IMR-90 (cell line): ENCODE measurements at regions not wholly inside any gene's neighbourhood (a gene's known extent, or its start where the extent isn't known, plus 50 kb on each side); places are given as distances from the start of the nearest gene placed in this dataset.

Experiments used
- ATAC-seq: fragments of 200-7000 bp; cut with Tn5 transposase; 2 replicates; pipeline ENCODE4 v1.9.1; 2020; ENCODE audit warnings: low read depth, mild to moderate bottlenecking, moderate library complexity
- BruUV-seq: library from RNA; stranded (reverse); fragments of 400-500 nt; replicated peaks from 2 replicates; lab custom pipeline; 2021; lab: Mats Ljungman, UMichigan
- CTCF ChIA-PET: fragments of 300-600 bp; formaldehyde crosslinking; extraction: SDS; loops from one replicate; lab custom pipeline; 2021; ENCODE audit warnings: antibody characterized with exemption; lab: Yijun Ruan, JAX
- POLR2A ChIA-PET: fragments of 300-600 bp; sonication (Branson Sonifier 250); formaldehyde crosslinking; loops from one replicate; lab custom pipeline; 2022; ENCODE audit warnings: antibody characterized with exemption; ENCODE audit not compliant: unreplicated experiment; lab: Charles Lee
- DNase-seq: peaks from one replicate; pipeline ENCODE4 v3.0.0; 2013
- H2AFZ ChIP-seq: replicated peaks from 2 replicates; pipeline ENCODE3; 2013; ENCODE audit warnings: low read length, mild to moderate bottlenecking; ENCODE audit not compliant: poor library complexity
- H2AK5ac ChIP-seq: 2 replicates; pipeline ENCODE4 v1.6.1; 2013; ENCODE audit warnings: low read depth, low read length, inconsistent platforms
- H2AK9ac ChIP-seq: replicated peaks from 2 replicates; pipeline ENCODE3; 2013; ENCODE audit warnings: mild to moderate bottlenecking, low read depth, low read length, moderate library complexity; ENCODE audit not compliant: poor library complexity
- H2BK120ac ChIP-seq: 2 replicates; pipeline ENCODE4 v1.6.1; 2013; ENCODE audit warnings: low read depth, low read length, inconsistent platforms
- H2BK15ac ChIP-seq: 3 replicates; pipeline ENCODE4 v1.6.1; 2013; ENCODE audit warnings: low read depth, low read length, inconsistent platforms
- H2BK20ac ChIP-seq: 2 replicates; pipeline ENCODE4 v1.6.1; 2013; ENCODE audit warnings: low read depth, mild to moderate bottlenecking, inconsistent platforms, low read length, moderate library complexity
- H2BK5ac ChIP-seq: 2 replicates; pipeline ENCODE4 v1.6.1; 2013; ENCODE audit warnings: mild to moderate bottlenecking, low read depth, low read length, inconsistent platforms; ENCODE audit not compliant: poor library complexity, severe bottlenecking
- H3K14ac ChIP-seq: replicated peaks from 2 replicates; pipeline ENCODE4 v1.6.1; 2013; ENCODE audit warnings: low read depth, low read length, inconsistent platforms
- H3K18ac ChIP-seq: 2 replicates; pipeline ENCODE4 v1.6.1; 2013; ENCODE audit warnings: low read depth, low read length, control low read depth
- H3K23ac ChIP-seq: 2 replicates; pipeline ENCODE4 v1.6.1; 2013; ENCODE audit warnings: low read depth, low read length, inconsistent platforms
- H3K27ac ChIP-seq: 2 replicates; pipeline ENCODE4 v1.5.1; 2013; ENCODE audit warnings: mild to moderate bottlenecking, control low read depth, low read length; ENCODE audit not compliant: insufficient read depth
- H3K27me3 ChIP-seq: 2 replicates; pipeline ENCODE4 v1.6.1; 2013; ENCODE audit warnings: low read length; ENCODE audit not compliant: control insufficient read depth, insufficient read depth
- H3K36me3 ChIP-seq: 2 replicates; pipeline ENCODE4 v1.6.1; 2013; ENCODE audit warnings: low read length, mixed read lengths; ENCODE audit not compliant: control insufficient read depth, insufficient read depth
- H3K4ac ChIP-seq: 2 replicates; pipeline ENCODE4 v1.6.1; 2013; ENCODE audit warnings: low read depth, low read length, inconsistent platforms
- H3K4me1 ChIP-seq: 2 replicates; pipeline ENCODE4 v1.6.1; 2013; ENCODE audit warnings: low read length, mixed read lengths; ENCODE audit not compliant: control insufficient read depth, insufficient read depth
- H3K4me2 ChIP-seq: 2 replicates; pipeline ENCODE4 v1.6.1; 2013; ENCODE audit warnings: low read depth, mild to moderate bottlenecking, control low read depth, low read length, moderate library complexity
- H3K4me3 ChIP-seq: 2 replicates; pipeline ENCODE4 v1.5.1; 2013; ENCODE audit warnings: low read depth, mild to moderate bottlenecking, control low read depth, low read length, moderate library complexity; ENCODE audit not compliant: insufficient read depth
- H3K56ac ChIP-seq: 2 replicates; pipeline ENCODE4 v1.6.1; 2013; ENCODE audit warnings: low read length, inconsistent platforms; ENCODE audit not compliant: insufficient read depth; ENCODE audit errors: extremely low read depth
- H3K79me1 ChIP-seq, 2 experiments: 2 replicates each; pipeline ENCODE4 v1.6.1; 2013; ENCODE audit warnings: low read length in 2 of 2, inconsistent platforms in 1 of 2, low read depth in 1 of 2
- H3K9ac ChIP-seq: 2 replicates; pipeline ENCODE4 v1.6.1; 2013; ENCODE audit warnings: low read depth, low read length, control low read depth
- H3K9me1 ChIP-seq: 2 replicates; pipeline ENCODE4 v1.6.1; 2013; ENCODE audit warnings: low read length, inconsistent platforms; ENCODE audit not compliant: insufficient read depth
- H3K9me3 ChIP-seq: 2 replicates; pipeline ENCODE4 v1.6.1; 2013; ENCODE audit warnings: low read length; ENCODE audit not compliant: control insufficient read depth, insufficient read depth
- H4K20me1 ChIP-seq: 2 replicates; pipeline ENCODE4 v1.6.1; 2013; ENCODE audit warnings: low read length, inconsistent platforms; ENCODE audit not compliant: insufficient read depth
- H4K5ac ChIP-seq: 2 replicates; pipeline ENCODE4 v1.6.1; 2013; ENCODE audit warnings: mild to moderate bottlenecking, low read depth, low read length, control low read depth
- H4K8ac ChIP-seq, 2 experiments: 2 replicates each; pipeline ENCODE4 v1.6.1; 2013; ENCODE audit warnings: low read depth in 2 of 2, low read length in 2 of 2, control low read depth in 1 of 2, inconsistent platforms in 1 of 2
- H4K91ac ChIP-seq: 2 replicates; pipeline ENCODE4 v1.6.1; 2013; ENCODE audit warnings: low read depth, low read length, inconsistent platforms; ENCODE audit not compliant: insufficient read depth
- CEBPB ChIP-seq: IDR thresholded peaks from 2 replicates; pipeline ENCODE4 v1.6.1; 2012; ENCODE audit warnings: low read depth, low read length, improper control_type of control experiment
- RAD21 ChIP-seq: IDR thresholded peaks from 2 replicates; pipeline ENCODE4 v1.6.1; 2012; ENCODE audit warnings: low read length, improper control_type of control experiment
- RCOR1 ChIP-seq: IDR thresholded peaks from 2 replicates; pipeline ENCODE4 v1.6.1; 2012; ENCODE audit warnings: mild to moderate bottlenecking, low read length, improper control_type of control experiment; ENCODE audit not compliant: insufficient replicate concordance
- WGBS, 2 experiments: methylation state at CpG; one replicate each; pipeline versions ENCODE4 v1.1.5 to v1.1.7; 2013; ENCODE audit warnings: missing lambda C conversion rate in 2 of 2; ENCODE audit not compliant: insufficient read length in 1 of 2; ENCODE audit errors: extremely low coverage in 2 of 2; 5-methylcytosine and 5-hydroxymethylcytosine counted together
- dilution Hi-C: fragments of 300-500 bp; cut with HindIII; formaldehyde crosslinking; loops from one replicate; pipeline ENCODE4 v1.14.3; 2018; ENCODE audit warnings: low sequenced_read_pairs; ENCODE audit not compliant: unreplicated experiment
- in situ Hi-C: fragments of 300-500 bp; cut with MboI; formaldehyde crosslinking; loops from 3 replicates; pipeline ENCODE4 v1.14.3; 2019; ENCODE audit warnings: low sequenced_read_pairs, inconsistent platforms, mixed read lengths
- intact Hi-C: fragments of 100-400 bp; cut with micrococcal nuclease; formaldehyde crosslinking; loops from 2 replicates; pipeline ENCODE4 v1.10.0; 2022

GRCh38 chr5:6315580-6315979 lies 62.8 kb downstream of the MED10 start:
- Histone ChIP-seq H3K4ac (no peak overlapping the region), H2BK5ac (no peak overlapping the region), H3K27me3 (no peaks in the 10 kb centered on the region), H2BK120ac (no peak overlapping the region), H3K14ac (no peak overlapping the region), H3K4me2 (no peak overlapping the region), H3K4me3 (no peak overlapping the region), H2AFZ (peak overlapping the region; percentile 33), H3K9ac (no peak overlapping the region), H3K9me1 (no peaks in the 10 kb centered on the region), H4K5ac (no peak overlapping the region), H3K9me3 (peaks cover 9% of the 10 kb centered on the region), H3K23ac (no peak overlapping the region), H3K18ac (no peak overlapping the region), H4K8ac (no peak overlapping the region), H2AK5ac (no peak overlapping the region), H4K20me1 (no peaks in the 10 kb centered on the region), H2AK9ac (no peak overlapping the region), H4K91ac (no peak overlapping the region), H3K4me1 (no peaks in the 10 kb centered on the region), H3K56ac (no peak overlapping the region), H3K36me3 (no peaks in the 10 kb centered on the region), H3K79me1 (no peaks in the 10 kb centered on the region), H2BK20ac (no peak overlapping the region), H2BK15ac (no peak overlapping the region), H3K27ac (no peak overlapping the region)
- in situ Hi-C loops (no loop called here), dilution Hi-C loops (no loop called here), intact Hi-C loops (no loop called here)
- ATAC-seq = no peak
- POLR2A ChIA-PET = no interaction called here
- no peak for DNase-seq
- TF ChIP-seq CEBPB (no peak), RAD21 (no peak), RCOR1 (no peak)
- CTCF ChIA-PET = no interaction called here
- BruUV-seq = no TSS peak
- 39% methylated on average over 4 of the region's 7 CpGs; no CpG with 5 or more reads in 1 of the 2 experiments for WGBS, 2 experiments
